ENCODE measurements at regions not wholly inside any gene's neighbourhood (a gene's known extent, or its start where the extent isn't known, plus 50 kb on each side); places are given as distances from the start of the nearest gene placed in this dataset.
"Not testable (repeated sequence)": the region's sequence is repeated elsewhere in the genome, so short reads cannot be mapped to it uniquely, and the experiment has no call there.

- H3K27me3 ChIP-seq (ENCODE audit: control insufficient read depth in 2 of 2, insufficient read depth in 1 of 2, low read length in 1 of 2): no peaks in the 10 kb centered on the region
- no peak for DNase-seq (ENCODE audit: low read depth in 6 of 9, low spot score in 9 of 9)
- no peak overlapping the region for H3K4me3 ChIP-seq (ENCODE audit: low read length in 2 of 2)
- H3K36me3 ChIP-seq (ENCODE audit: control insufficient read depth in 2 of 2, insufficient read depth in 2 of 2, low read length in 1 of 2): no peaks in the 10 kb centered on the region
- no peak overlapping the region for H3K27ac ChIP-seq (ENCODE audit: low read depth in 1 of 2, low read length in 1 of 2)
- WGBS: 94% methylated on average over 1 of the region's 1 CpG
- H3K4me1 ChIP-seq (ENCODE audit: control insufficient read depth in 2 of 2, insufficient read depth in 2 of 2, low read length in 2 of 2): no peaks in the 10 kb centered on the region
- no peaks in the 10 kb centered on the region for H3K9me3 ChIP-seq (ENCODE audit: control insufficient read depth in 2 of 2, insufficient read depth in 1 of 2, low read length in 1 of 2)
Measured at GRCh38 chr11:37978647-37979046, 1380.6 kb upstream of the RAG2 start.

DNA sequence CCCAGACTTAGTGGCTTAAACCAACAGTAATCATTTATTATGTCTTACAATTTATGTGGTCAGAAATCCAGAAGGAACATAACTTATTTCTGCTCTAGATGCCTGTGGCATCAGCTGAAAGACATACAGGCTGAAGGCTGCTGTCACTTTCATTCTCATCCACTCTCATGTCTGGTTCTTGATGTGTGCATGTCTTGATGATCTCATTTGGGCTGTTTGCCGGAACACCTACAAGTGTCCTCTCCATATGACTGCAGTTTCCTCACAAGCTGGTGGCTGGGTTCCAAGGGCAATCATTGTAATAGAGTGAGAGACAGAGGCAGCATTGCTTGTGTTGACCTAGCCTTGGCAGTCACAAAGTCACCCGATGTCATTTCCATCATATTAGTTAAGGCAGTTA is 1375.9 kb upstream of the RAG2 start:
- Histone ChIP-seq H3K4me3 (ENCODE audit: low read length in 2 of 2) (no peak overlapping the region), H3K4me1 (ENCODE audit: control insufficient read depth in 2 of 2, insufficient read depth in 2 of 2, low read length in 2 of 2) (no peaks in the 10 kb centered on the region), H3K27me3 (ENCODE audit: control insufficient read depth in 2 of 2, insufficient read depth in 1 of 2, low read length in 1 of 2) (no peaks in the 10 kb centered on the region), H3K36me3 (ENCODE audit: control insufficient read depth in 2 of 2, insufficient read depth in 2 of 2, low read length in 1 of 2) (no peaks in the 10 kb centered on the region), H3K27ac (ENCODE audit: low read depth in 1 of 2, low read length in 1 of 2) (no peak overlapping the region), H3K9me3 (ENCODE audit: control insufficient read depth in 2 of 2, insufficient read depth in 1 of 2, low read length in 1 of 2) (no peaks in the 10 kb centered on the region)
- WGBS: 97% methylated on average over 2 of the region's 2 CpGs
- DNase-seq (ENCODE audit: low read depth in 6 of 9, low spot score in 9 of 9): no peak

DNA sequence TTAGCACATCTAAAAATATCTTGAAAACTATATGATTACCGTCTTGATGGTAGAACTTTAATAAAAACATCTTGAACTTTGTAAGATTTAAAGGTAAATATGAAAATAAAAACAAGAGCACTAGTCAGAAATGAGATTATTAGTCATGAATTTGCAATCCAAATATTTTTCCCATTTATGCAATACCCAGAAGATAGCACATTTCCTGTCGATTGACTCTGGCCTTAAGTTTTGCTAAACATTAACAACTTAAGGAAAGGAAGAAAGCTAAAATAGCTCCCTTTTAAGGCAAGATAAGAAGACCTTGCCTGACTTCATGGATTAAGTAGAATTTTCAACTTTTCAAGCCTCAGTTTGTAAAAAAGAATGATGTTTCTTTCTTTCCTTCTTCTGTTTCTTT is 1374.7 kb upstream of the RAG2 start:
- no peak overlapping the region for H3K4me3 ChIP-seq (ENCODE audit: low read length in 2 of 2)

DNA sequence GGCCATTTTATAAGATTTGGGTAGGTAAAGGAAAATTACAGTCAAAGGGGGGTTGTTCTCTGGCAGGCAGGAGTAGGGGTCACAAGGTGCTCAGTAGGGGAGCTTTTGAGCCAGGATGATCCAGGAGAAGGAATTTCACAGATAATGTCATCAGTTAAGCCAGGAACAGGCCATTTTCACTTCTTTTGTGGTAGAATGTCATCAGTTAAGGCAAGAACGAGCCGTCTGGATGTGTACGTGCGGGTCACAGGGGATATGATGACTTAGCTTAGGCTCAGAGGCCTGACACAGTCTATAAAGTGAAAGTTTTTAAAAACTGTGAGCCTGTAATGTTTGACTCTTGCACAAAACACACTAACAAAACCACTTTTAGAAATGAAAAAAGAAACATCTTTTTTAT is 1371.3 kb upstream of the RAG2 start:
- not testable (repeated sequence) for H3K9me3 ChIP-seq (ENCODE audit: control insufficient read depth in 2 of 2, insufficient read depth in 1 of 2, low read length in 1 of 2); H3K4me1 ChIP-seq (ENCODE audit: control insufficient read depth in 2 of 2, insufficient read depth in 2 of 2, low read length in 2 of 2); DNase-seq (ENCODE audit: low read depth in 6 of 9, low spot score in 9 of 9); H3K27ac ChIP-seq (ENCODE audit: low read depth in 1 of 2, low read length in 1 of 2); H3K27me3 ChIP-seq (ENCODE audit: control insufficient read depth in 2 of 2, insufficient read depth in 1 of 2, low read length in 1 of 2); H3K4me3 ChIP-seq (ENCODE audit: low read length in 2 of 2); H3K36me3 ChIP-seq (ENCODE audit: control insufficient read depth in 2 of 2, insufficient read depth in 2 of 2, low read length in 1 of 2)
- WGBS: 94% methylated on average over 4 of the region's 4 CpGs

More for the DNA sequence above, 1374.7 kb upstream of the RAG2 start:
- Histone ChIP-seq H3K4me1 (ENCODE audit: control insufficient read depth in 2 of 2, insufficient read depth in 2 of 2, low read length in 2 of 2) (no peaks in the 10 kb centered on the region), H3K36me3 (ENCODE audit: control insufficient read depth in 2 of 2, insufficient read depth in 2 of 2, low read length in 1 of 2) (no peaks in the 10 kb centered on the region), H3K9me3 (ENCODE audit: control insufficient read depth in 2 of 2, insufficient read depth in 1 of 2, low read length in 1 of 2) (no peaks in the 10 kb centered on the region), H3K27me3 (ENCODE audit: control insufficient read depth in 2 of 2, insufficient read depth in 1 of 2, low read length in 1 of 2) (no peaks in the 10 kb centered on the region), H3K27ac (ENCODE audit: low read depth in 1 of 2, low read length in 1 of 2) (no peak overlapping the region)
- WGBS: 95% methylated on average over 2 of the region's 2 CpGs
- no peak for DNase-seq (ENCODE audit: low read depth in 6 of 9, low spot score in 9 of 9)

- Histone ChIP-seq H3K4me3 (ENCODE audit: low read length in 2 of 2) (no peak overlapping the region), H3K4me1 (ENCODE audit: control insufficient read depth in 2 of 2, insufficient read depth in 2 of 2, low read length in 2 of 2) (no peaks in the 10 kb centered on the region), H3K36me3 (ENCODE audit: control insufficient read depth in 2 of 2, insufficient read depth in 2 of 2, low read length in 1 of 2) (no peaks in the 10 kb centered on the region), H3K9me3 (ENCODE audit: control insufficient read depth in 2 of 2, insufficient read depth in 1 of 2, low read length in 1 of 2) (no peaks in the 10 kb centered on the region), H3K27me3 (ENCODE audit: control insufficient read depth in 2 of 2, insufficient read depth in 1 of 2, low read length in 1 of 2) (no peaks in the 10 kb centered on the region), H3K27ac (ENCODE audit: low read depth in 1 of 2, low read length in 1 of 2) (no peak overlapping the region)
- DNase-seq (ENCODE audit: low read depth in 6 of 9, low spot score in 9 of 9): no peak
- WGBS: 97% methylated on average over 10 of the region's 10 CpGs
Measured at GRCh38 chr11:37968148-37968547, 1370.1 kb upstream of the RAG2 start.

GRCh38 chr11:37967635-37968034 is 1369.6 kb upstream of the RAG2 start:
- H3K27me3 ChIP-seq (ENCODE audit: control insufficient read depth in 2 of 2, insufficient read depth in 1 of 2, low read length in 1 of 2): no peaks in the 10 kb centered on the region
- H3K4me1 ChIP-seq (ENCODE audit: control insufficient read depth in 2 of 2, insufficient read depth in 2 of 2, low read length in 2 of 2): no peaks in the 10 kb centered on the region
- no peaks in the 10 kb centered on the region for H3K36me3 ChIP-seq (ENCODE audit: control insufficient read depth in 2 of 2, insufficient read depth in 2 of 2, low read length in 1 of 2)
- no peaks in the 10 kb centered on the region for H3K9me3 ChIP-seq (ENCODE audit: control insufficient read depth in 2 of 2, insufficient read depth in 1 of 2, low read length in 1 of 2)
- no peak overlapping the region for H3K4me3 ChIP-seq (ENCODE audit: low read length in 2 of 2)
- no peak for DNase-seq (ENCODE audit: low read depth in 6 of 9, low spot score in 9 of 9)
- H3K27ac ChIP-seq (ENCODE audit: low read depth in 1 of 2, low read length in 1 of 2): no peak overlapping the region
- WGBS: 96% methylated on average over 10 of the region's 10 CpGs

DNA sequence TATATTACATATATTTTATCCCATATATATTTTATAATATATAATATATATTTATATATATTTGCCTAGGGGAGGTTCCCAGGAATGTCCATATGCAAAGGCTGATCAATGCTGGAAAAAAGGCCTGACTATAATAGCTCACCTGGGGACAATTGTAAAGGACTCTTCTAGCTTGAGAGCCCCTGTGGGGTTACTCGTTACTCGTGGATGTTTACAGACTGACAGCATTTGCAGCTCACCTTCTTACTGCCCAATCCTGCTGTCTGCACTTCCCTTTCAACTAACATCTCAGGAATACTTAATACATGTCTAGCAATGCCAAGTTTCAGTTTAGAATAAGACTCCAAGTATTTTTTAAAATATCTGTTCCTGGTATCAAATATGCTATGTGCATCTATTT is 1365.4 kb upstream of the RAG2 start:
- no peak overlapping the region for H3K27ac ChIP-seq (ENCODE audit: low read depth in 1 of 2, low read length in 1 of 2)
- H3K4me3 ChIP-seq (ENCODE audit: low read length in 2 of 2): no peak overlapping the region
- DNase-seq (ENCODE audit: low read depth in 6 of 9, low spot score in 9 of 9): no peak
- no peaks in the 10 kb centered on the region for H3K27me3 ChIP-seq (ENCODE audit: control insufficient read depth in 2 of 2, insufficient read depth in 1 of 2, low read length in 1 of 2)
- H3K4me1 ChIP-seq (ENCODE audit: control insufficient read depth in 2 of 2, insufficient read depth in 2 of 2, low read length in 2 of 2): no peaks in the 10 kb centered on the region
- no peaks in the 10 kb centered on the region for H3K9me3 ChIP-seq (ENCODE audit: control insufficient read depth in 2 of 2, insufficient read depth in 1 of 2, low read length in 1 of 2)
- WGBS: 91% methylated on average over 2 of the region's 2 CpGs
- no peaks in the 10 kb centered on the region for H3K36me3 ChIP-seq (ENCODE audit: control insufficient read depth in 2 of 2, insufficient read depth in 2 of 2, low read length in 1 of 2)

DNA sequence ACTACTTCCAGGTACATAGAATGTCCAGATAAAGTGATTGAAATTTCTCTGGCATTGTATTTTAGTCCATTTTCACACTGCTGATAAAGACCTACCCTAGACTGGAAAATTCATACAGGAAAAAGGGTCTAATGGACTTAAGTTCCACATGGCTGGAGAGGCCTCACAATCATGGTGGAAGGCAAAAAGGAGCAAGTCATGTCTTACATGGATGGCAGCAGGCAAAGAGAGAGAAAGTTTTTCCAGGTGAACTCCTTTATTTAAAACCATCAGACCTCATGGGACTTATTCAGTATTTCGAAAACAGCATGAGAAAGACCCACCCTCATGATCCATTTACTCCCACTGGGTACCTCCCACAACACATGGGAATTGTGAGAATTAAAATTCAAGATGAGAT is 1359.7 kb upstream of the RAG2 start:
- H3K9me3 ChIP-seq (ENCODE audit: control insufficient read depth in 2 of 2, insufficient read depth in 1 of 2, low read length in 1 of 2): no peaks in the 10 kb centered on the region
- no peak overlapping the region for H3K27ac ChIP-seq (ENCODE audit: low read depth in 1 of 2, low read length in 1 of 2)
- no peak for DNase-seq (ENCODE audit: low read depth in 6 of 9, low spot score in 9 of 9)
- H3K4me3 ChIP-seq (ENCODE audit: low read length in 2 of 2): no peak overlapping the region
- 85% methylated on average over 1 of the region's 1 CpG for WGBS
- H3K27me3 ChIP-seq (ENCODE audit: control insufficient read depth in 2 of 2, insufficient read depth in 1 of 2, low read length in 1 of 2): no peaks in the 10 kb centered on the region
- H3K4me1 ChIP-seq (ENCODE audit: control insufficient read depth in 2 of 2, insufficient read depth in 2 of 2, low read length in 2 of 2): no peaks in the 10 kb centered on the region
- H3K36me3 ChIP-seq (ENCODE audit: control insufficient read depth in 2 of 2, insufficient read depth in 2 of 2, low read length in 1 of 2): no peaks in the 10 kb centered on the region

GRCh38 chr11:37951996-37952395 is 1354.0 kb upstream of the RAG2 start:
- WGBS: 85% methylated on average over 2 of the region's 2 CpGs
- Histone ChIP-seq H3K4me3 (ENCODE audit: low read length in 2 of 2) (no peak overlapping the region), H3K27ac (ENCODE audit: low read depth in 1 of 2, low read length in 1 of 2) (no peak overlapping the region), H3K9me3 (ENCODE audit: control insufficient read depth in 2 of 2, insufficient read depth in 1 of 2, low read length in 1 of 2) (no peaks in the 10 kb centered on the region), H3K4me1 (ENCODE audit: control insufficient read depth in 2 of 2, insufficient read depth in 2 of 2, low read length in 2 of 2) (no peaks in the 10 kb centered on the region), H3K27me3 (ENCODE audit: control insufficient read depth in 2 of 2, insufficient read depth in 1 of 2, low read length in 1 of 2) (no peaks in the 10 kb centered on the region), H3K36me3 (ENCODE audit: control insufficient read depth in 2 of 2, insufficient read depth in 2 of 2, low read length in 1 of 2) (no peaks in the 10 kb centered on the region)
- no peak for DNase-seq (ENCODE audit: low read depth in 6 of 9, low spot score in 9 of 9)

DNA sequence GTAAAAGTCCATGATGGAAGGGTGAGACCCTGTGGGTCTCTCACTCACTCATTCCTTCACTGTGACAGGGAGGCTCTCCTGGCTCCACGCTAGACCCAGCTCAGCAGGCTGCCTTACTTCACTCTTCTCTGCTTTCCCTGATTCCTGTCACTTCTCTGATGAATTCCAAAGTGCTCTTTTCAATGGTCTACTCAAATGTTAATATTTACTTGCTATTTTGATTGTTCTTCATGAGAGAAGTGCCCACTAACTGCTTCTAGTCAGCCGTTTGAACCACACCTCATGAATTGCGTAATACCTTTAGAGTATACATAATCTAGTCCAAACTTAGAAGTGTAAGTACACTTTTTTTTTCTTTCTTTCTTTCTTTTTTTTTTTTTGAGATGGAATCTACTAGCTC is 1350.2 kb upstream of the RAG2 start:
- 84% methylated on average over 3 of the region's 3 CpGs for WGBS
- H3K27me3 ChIP-seq (ENCODE audit: control insufficient read depth in 2 of 2, insufficient read depth in 1 of 2, low read length in 1 of 2): no peaks in the 10 kb centered on the region
- H3K36me3 ChIP-seq (ENCODE audit: control insufficient read depth in 2 of 2, insufficient read depth in 2 of 2, low read length in 1 of 2): no peaks in the 10 kb centered on the region
- H3K9me3 ChIP-seq (ENCODE audit: control insufficient read depth in 2 of 2, insufficient read depth in 1 of 2, low read length in 1 of 2): no peaks in the 10 kb centered on the region
- no peak overlapping the region for H3K27ac ChIP-seq (ENCODE audit: low read depth in 1 of 2, low read length in 1 of 2)
- no peak overlapping the region for H3K4me3 ChIP-seq (ENCODE audit: low read length in 2 of 2)
- no peaks in the 10 kb centered on the region for H3K4me1 ChIP-seq (ENCODE audit: control insufficient read depth in 2 of 2, insufficient read depth in 2 of 2, low read length in 2 of 2)
- no peak for DNase-seq (ENCODE audit: low read depth in 6 of 9, low spot score in 9 of 9)
